HG03280 (cell line): ENCODE measurements at regions not wholly inside any gene's neighbourhood (a gene's known extent, or its start where the extent isn't known, plus 50 kb on each side); places are given as distances from the start of the nearest gene placed in this dataset.
A peak's percentile ranks its signal among the peaks of the same experiment; 100 is the strongest.

Source experiments
- ATAC-seq: cut with Tn5 transposase; IDR thresholded peaks from one replicate; pipeline ENCODE4 v1.9.1; 2021; ENCODE audit warnings: mild to moderate bottlenecking, moderate library complexity; ENCODE audit not compliant: unreplicated experiment

DNA sequence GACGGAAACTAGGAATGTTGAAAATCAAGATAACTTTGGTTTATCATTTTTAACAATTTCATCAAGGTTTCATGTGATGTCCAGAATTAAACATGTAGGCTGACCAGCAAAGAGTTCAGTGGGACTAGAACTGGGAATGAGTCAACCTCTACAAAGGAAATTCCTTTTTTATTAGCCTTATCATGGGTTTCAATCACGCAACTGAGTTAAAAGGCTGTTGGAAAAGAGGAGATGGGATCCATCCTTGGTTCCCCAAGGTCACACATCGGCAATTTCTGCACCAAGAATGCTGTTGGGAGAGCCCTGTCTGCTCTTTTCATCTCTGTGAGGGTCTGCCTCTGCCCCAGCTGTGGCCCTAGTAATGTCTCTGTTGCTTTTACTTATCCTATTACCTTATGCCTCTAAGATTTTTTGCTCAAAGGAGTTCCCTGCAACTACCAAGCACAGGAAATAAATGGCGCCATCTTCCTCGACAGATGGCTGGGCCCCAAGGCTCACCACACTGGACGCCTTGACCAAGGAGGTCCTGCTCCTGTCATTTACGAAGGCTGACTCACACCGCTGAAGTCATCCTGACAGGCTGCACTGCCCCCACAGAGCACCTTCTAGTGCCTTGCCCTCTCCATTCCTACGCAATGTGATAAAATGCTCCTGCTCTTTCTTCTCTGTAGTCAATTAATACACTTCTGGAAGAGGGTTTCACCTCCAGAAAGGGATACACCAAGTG lies 367.4 kb downstream of the GXYLT1 start:
- ATAC-seq: no peak

DNA sequence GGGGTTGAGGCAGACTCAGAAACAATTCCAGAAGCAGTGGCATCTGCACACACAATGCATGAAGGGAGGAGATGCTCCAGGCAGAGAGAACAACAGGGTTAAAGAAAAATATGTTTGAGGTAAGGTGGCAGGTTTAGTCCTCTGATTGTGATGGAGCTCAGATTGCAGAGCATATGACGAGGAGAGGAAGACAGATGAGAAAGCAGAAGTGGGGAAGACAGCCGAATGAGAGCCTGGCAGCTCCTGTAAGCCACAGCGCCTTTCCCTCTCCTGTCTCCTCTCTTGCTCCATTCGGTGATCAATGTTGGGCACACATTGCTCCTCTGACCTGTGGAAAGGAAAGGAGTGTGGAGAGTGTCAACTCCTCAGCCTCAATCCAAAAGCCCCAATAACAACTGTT lies 372.2 kb downstream of the GXYLT1 start:
- ATAC-seq: no peak

- peak; percentile 65 for ATAC-seq
Observed at GRCh38 chr12:41769810-41770209, 374.9 kb downstream of the GXYLT1 start.

DNA sequence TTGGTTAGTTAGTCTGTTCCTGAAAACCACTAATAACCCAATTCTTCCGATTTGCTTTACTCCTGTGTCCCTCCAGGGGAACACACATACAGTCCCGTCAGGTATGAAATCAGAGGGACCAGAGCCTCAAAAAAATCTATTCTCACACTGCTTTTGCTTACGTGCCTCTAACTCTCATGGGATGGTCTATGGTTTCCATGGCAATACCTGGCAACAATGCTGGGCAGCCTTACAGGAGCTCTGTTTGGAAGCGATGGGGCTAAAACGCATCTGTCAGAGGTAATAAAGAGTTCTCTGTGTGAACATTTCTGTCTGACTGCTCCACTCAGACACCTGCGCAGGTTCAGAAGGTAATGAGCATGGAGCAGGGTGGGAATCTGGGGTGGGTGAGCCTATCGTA lies 376.2 kb downstream of the GXYLT1 start:
- ATAC-seq: no peak

GRCh38 chr12:41762691-41763090 lies 382.0 kb downstream of the GXYLT1 start:
- no peak for ATAC-seq

DNA sequence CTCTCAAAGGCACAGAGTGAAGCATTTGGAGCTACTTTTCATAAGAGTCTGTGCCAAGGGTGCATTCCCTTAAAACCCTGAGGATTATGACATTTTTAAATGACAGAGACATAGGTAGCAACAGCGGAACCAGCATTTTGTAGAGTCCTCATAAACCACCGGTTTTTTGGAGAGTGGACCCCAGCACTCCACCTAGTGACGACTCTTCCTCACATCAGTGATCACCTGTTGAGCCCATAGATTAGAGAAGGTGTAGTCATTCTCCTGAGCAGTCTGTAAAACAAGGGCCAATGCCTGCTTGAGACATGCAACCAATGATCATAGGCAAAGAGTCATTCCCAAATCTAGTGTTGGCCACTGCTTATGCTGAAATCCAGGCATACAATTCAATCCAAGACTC lies 399.1 kb downstream of the GXYLT1 start:
- no peak for ATAC-seq

GRCh38 chr12:41743835-41744234 lies 400.8 kb downstream of the GXYLT1 start:
- ATAC-seq: no peak

- no peak for ATAC-seq
Observed at GRCh38 chr12:41739066-41739465, 405.6 kb downstream of the GXYLT1 start.

DNA sequence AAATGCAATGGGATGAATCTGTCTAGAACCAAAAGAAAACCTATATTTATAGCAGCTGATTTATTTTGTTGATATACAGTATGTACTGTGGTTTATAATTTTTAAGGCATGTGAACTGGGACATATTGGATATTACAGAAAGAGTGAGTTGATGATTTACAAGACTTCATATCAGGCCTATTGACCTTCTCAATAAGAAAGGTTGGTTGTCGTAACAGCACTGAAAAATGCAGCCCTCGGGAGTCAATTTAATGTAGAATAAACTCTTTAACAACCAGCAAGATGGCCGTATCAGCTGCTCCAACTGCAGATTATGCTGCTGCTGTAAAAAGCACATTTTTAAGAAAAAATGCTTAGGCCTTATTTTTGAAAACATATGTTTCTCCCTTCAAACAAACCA lies 407.3 kb downstream of the GXYLT1 start:
- no peak for ATAC-seq

DNA sequence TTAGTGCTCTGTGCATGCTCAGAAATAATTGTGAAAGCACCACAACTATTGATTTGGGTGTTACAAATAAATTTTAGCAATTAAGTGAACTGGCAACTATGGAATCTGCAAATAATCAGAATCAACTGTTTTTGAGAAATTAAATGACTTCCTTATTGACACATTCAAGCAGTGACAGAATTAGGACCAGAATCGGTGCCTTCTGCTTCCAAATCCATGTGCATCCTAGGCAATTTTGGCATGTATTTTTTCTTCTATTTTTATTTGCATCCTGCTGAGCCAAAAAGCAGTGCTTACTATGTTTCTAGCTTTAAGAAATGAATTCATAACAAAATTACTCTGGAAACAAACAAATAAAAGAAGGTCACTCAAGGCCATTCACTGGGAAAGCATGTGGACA lies 408.2 kb downstream of the GXYLT1 start:
- no peak for ATAC-seq

- ATAC-seq: no peak
Observed at GRCh38 chr12:41731691-41732090, 413.0 kb downstream of the GXYLT1 start.

DNA sequence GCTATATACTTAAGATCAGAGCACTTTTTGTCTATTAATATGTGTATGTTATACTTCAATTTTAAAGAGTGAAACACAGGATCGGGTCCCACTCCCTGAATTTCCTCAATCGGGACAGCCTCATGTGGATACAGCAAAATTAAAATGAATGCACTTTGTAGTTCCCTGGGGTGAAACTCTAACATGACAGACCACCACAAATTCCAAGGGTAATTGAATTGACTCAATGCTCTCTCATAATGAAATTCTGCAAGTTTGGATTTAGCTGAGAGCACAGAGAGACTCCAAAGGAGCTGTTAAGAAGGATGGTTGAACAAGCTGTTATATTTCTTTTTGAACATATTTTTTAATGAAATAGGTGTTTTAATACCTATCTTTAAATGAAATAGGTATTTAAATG lies 413.6 kb downstream of the GXYLT1 start:
- ATAC-seq: no peak

DNA sequence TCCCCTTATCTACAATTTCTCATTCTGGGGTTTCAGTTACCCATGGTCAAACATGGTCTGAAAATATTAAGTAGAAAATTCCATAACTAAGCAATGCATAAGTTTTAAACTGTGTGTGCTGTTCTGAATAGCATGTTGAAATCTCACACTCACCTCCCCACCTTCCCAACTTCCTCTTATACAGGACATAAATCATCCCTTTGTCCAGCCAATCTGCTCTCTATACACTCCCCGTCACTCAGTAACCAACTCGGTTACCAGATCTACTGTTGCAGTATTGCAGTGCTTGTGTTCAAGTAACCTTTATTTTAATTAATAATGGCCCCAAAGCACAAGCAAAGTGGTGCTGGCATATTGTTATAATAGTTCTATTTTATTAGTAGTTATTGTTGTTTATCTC lies 420.5 kb downstream of the GXYLT1 start:
- ATAC-seq: no peak

- no peak for ATAC-seq
Observed at GRCh38 chr12:41719214-41719613, 425.5 kb downstream of the GXYLT1 start.

GRCh38 chr12:41715256-41715655 lies 429.4 kb downstream of the GXYLT1 start:
- no peak for ATAC-seq

GRCh38 chr12:41709463-41710285 lies 435.0 kb downstream of the GXYLT1 start:
- ATAC-seq: no peak

- no peak for ATAC-seq
Observed at GRCh38 chr12:41709012-41709411, 435.7 kb downstream of the GXYLT1 start.

- no peak for ATAC-seq
Observed at GRCh38 chr12:41706376-41706775, 438.3 kb downstream of the GXYLT1 start.

- ATAC-seq: no peak
Observed at GRCh38 chr12:41701943-41702601, 442.6 kb downstream of the GXYLT1 start.

- ATAC-seq: no peak
Observed at GRCh38 chr12:41700940-41701339, 443.7 kb downstream of the GXYLT1 start.

DNA sequence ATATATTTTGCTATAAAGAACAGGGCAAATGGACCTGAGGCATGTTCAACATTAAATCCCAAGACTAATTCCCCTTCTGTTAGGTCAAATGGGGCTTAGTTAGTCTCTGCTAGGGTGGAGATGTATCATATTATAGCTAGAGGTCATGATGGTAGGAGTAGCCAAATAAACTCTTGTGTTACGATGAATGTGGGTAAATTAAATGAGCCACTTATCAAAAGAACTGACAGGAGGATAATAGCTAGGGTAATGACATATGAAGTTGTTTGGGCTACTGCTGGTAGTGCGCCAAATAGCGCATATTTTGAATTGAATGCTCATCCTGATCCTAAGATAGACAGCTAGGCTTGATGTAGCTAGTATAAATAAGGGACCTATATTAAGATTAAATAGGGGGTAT lies 445.0 kb downstream of the GXYLT1 start:
- no peak for ATAC-seq

DNA sequence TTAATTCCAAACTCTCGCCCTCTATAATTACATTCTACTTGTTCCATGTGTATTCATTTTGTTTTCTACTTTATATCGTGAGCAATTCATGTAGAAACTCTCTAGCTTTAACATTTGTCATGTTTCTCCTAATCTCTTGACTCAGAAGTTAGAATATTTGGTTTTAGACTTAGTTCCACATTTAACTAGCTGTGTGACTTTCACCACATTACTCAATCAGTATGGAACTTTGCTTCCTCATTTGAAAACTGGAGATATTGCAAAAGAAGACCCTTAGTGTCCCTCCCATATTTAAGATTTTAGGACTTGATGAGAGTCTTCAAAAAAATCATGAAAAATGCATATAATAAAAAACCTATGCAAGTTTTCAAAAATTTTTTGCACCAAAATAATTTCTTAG lies 447.5 kb downstream of the GXYLT1 start:
- no peak for ATAC-seq
